ENCODE measurements at regions not wholly inside any gene's neighbourhood (a gene's known extent, or its start where the extent isn't known, plus 50 kb on each side); places are given as distances from the start of the nearest gene placed in this dataset.

DNA sequence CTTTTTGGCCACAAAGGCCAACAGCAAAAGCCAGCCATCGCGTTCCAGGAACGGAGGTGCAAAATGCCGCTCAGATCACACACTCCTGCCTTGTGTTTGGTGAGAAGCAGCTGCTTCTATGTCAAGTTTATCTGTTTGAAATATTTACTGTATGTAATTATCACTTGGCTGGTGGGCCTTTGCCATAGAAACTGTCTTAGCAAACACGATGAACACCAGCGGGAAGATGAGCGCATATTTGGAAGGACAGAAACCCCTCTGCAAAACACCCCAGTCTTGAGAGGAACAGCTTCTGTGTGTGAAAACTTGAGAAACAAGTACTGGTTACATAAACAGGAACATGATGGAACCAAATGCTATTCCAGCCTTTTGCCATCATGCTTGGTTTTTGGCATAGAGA, 59.7 kb downstream of the SCG2 start:
- Histone ChIP-seq H3K79me2 (ENCODE audit: control insufficient read depth in 1 of 2, insufficient read depth in 2 of 2, low read length in 2 of 2) (no peaks in the 10 kb centered on the region), H4K8ac (ENCODE audit: extremely low read depth, insufficient read depth, low read length) (no peak overlapping the region), H3K23me2 (ENCODE audit: low read depth, low read length) (no peaks in the 10 kb centered on the region), H2AFZ (ENCODE audit: low read length) (no peak overlapping the region), H4K91ac (replicated peaks; ENCODE audit: insufficient read length, low read length) (no peak overlapping the region), H4K20me1 (replicated peaks in 1 of 2; ENCODE audit: control insufficient read depth in 1 of 2, insufficient read depth in 2 of 2, low read length in 2 of 2) (no peaks in the 10 kb centered on the region), H3K4me1 (replicated peaks in 1 of 4; ENCODE audit: control insufficient read depth in 3 of 4, insufficient read depth in 4 of 4, low read length in 3 of 4) (peaks cover 0 to 11% (median 4%) of the 10 kb centered on the region in 4 experiments; a peak in 3 of 7 replicates), H3K9me3 (ENCODE audit: insufficient read depth in 2 of 2, low read depth in 1 of 2, low read length in 1 of 2) (no peaks in the 10 kb centered on the region), H3K4me2 (ENCODE audit: insufficient read depth in 1 of 2, low read depth in 2 of 2, low read length in 2 of 2) (no peak overlapping the region), H3K36me3 (ENCODE audit: control insufficient read depth in 2 of 4, insufficient read depth in 4 of 4, low read length in 3 of 4) (no peaks in the 10 kb centered on the region), H3K23ac (ENCODE audit: insufficient read length) (no peak overlapping the region), H3K56ac (replicated peaks; ENCODE audit: insufficient read length, low read depth, low read length) (no peak overlapping the region), H3K4ac (replicated peaks; ENCODE audit: insufficient read length, low read depth, low read length) (no peak overlapping the region), H3K14ac (ENCODE audit: insufficient read length) (no peak overlapping the region), H3K4me3 (ENCODE audit: extremely low read depth in 1 of 4, insufficient read depth in 2 of 4, low read depth in 3 of 4, low read length in 4 of 4) (no peak overlapping the region), H3K79me1 (ENCODE audit: low read depth, low read length) (no peaks in the 10 kb centered on the region), H3K27ac (ENCODE audit: low read depth, low read length) (no peak overlapping the region), H2BK120ac (replicated peaks; ENCODE audit: low read depth, low read length) (no peak overlapping the region), H2BK12ac (ENCODE audit: low read depth, low read length) (no peak overlapping the region), H2BK5ac (ENCODE audit: low read depth, low read length) (no peak overlapping the region), H2BK20ac (ENCODE audit: low read length) (no peak overlapping the region), H3K27me3 (replicated peaks in 1 of 4; ENCODE audit: control insufficient read depth in 3 of 4, extremely low read depth in 1 of 4, insufficient read depth in 3 of 4, low read length in 3 of 4) (no peaks in the 10 kb centered on the region; a peak in 1 of 7 replicates), H4K5ac (ENCODE audit: insufficient read length, low read depth, low read length) (no peak overlapping the region), H3K9ac (replicated peaks in 1 of 4; ENCODE audit: extremely low read depth in 1 of 4, low read depth in 3 of 4, low read length in 3 of 4) (no peak overlapping the region), H3K18ac (ENCODE audit: extremely low read depth, low read length) (no peak overlapping the region), H2AK5ac (ENCODE audit: low read depth, low read length) (no peak overlapping the region), H2BK15ac (ENCODE audit: low read length) (no peak overlapping the region)
- ChIA-PET POLR2A (ENCODE audit: partially characterized antibody) (no interaction called here), CTCF (ENCODE audit: partially characterized antibody) (interaction anchor here (1.0 to 1.1 kb wide), 2 partner anchors 75 to 83 kb away, joined by 3 to 4 read pairs; no protein-coding TSS in a partner anchor)
- 94% methylated on average over 7 of the region's 7 CpGs; no CpG with 5 or more reads in 1 of the 2 experiments for WGBS, 2 experiments (ENCODE audit: extremely low coverage in 1 of 2, insufficient coverage in 1 of 2, insufficient read length in 1 of 2, insufficient replicate concordance in 2 of 2, low coverage in 1 of 2, low lambda C conversion rate in 2 of 2, missing lambda C conversion rate in 1 of 2)
- FAIRE-seq (no peak), DNase-seq (ENCODE audit: low read depth in 1 of 2, low spot score in 2 of 2) (no peak)
- no peak for TF ChIP-seq EP300 (IDR thresholded peaks at IDR 0.05; ENCODE audit: borderline replicate concordance in 1 of 2, low read depth in 2 of 2, low read length in 2 of 2)
- no peak for TF ChIP-seq HDAC2 (IDR thresholded peaks at IDR 0.05; ENCODE audit: borderline replicate concordance in 1 of 2, low read depth in 2 of 2, low read length in 2 of 2)
- TF ChIP-seq SUZ12 (IDR thresholded peaks at IDR 0.05; ENCODE audit: low read length), result no peak
- no peak for TF ChIP-seq SIX5 (IDR thresholded peaks at IDR 0.05; ENCODE audit: low read depth, low read length)
- no peak for TF ChIP-seq BCL11A (IDR thresholded peaks at IDR 0.05; ENCODE audit: low read depth in 2 of 2, low read length in 2 of 2)
- TF ChIP-seq, protein P1, sequence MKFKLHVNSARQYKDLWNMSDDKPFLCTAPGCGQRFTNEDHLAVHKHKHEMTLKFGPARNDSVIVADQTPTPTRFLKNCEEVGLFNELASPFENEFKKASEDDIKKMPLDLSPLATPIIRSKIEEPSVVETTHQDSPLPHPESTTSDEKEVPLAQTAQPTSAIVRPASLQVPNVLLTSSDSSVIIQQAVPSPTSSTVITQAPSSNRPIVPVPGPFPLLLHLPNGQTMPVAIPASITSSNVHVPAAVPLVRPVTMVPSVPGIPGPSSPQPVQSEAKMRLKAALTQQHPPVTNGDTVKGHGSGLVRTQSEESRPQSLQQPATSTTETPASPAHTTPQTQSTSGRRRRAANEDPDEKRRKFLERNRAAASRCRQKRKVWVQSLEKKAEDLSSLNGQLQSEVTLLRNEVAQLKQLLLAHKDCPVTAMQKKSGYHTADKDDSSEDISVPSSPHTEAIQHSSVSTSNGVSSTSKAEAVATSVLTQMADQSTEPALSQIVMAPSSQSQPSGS (IDR thresholded peaks at IDR 0.05; ENCODE audit: low read length), result no peak
- no peak for TF ChIP-seq NRF1 (IDR thresholded peaks at IDR 0.05; ENCODE audit: low read depth, low read length)
- TF ChIP-seq ATF3 (IDR thresholded peaks at IDR 0.05; ENCODE audit: insufficient read depth, low read depth, low read length), result no peak
- TF ChIP-seq MAX (IDR thresholded peaks at IDR 0.05), result no peak
- TF ChIP-seq RXRA (IDR thresholded peaks at IDR 0.05; ENCODE audit: insufficient read depth, low read depth, low read length), result no peak
- no peak for TF ChIP-seq GTF2F1 (IDR thresholded peaks at IDR 0.05; ENCODE audit: borderline replicate concordance, low read depth, low read length)
- no peak for TF ChIP-seq BRCA1 (IDR thresholded peaks at IDR 0.05; ENCODE audit: low read depth, low read length)

Data from H1 (cell line).